HG02973 (cell line): ENCODE measurements at regions not wholly inside any gene's neighbourhood (a gene's known extent, or its start where the extent isn't known, plus 50 kb on each side); places are given as distances from the start of the nearest gene placed in this dataset.

Source experiments
- ATAC-seq: cut with Tn5 transposase; IDR thresholded peaks from one replicate; pipeline ENCODE4 v1.9.1; 2021; ENCODE audit warnings: moderate library complexity; ENCODE audit not compliant: unreplicated experiment

DNA sequence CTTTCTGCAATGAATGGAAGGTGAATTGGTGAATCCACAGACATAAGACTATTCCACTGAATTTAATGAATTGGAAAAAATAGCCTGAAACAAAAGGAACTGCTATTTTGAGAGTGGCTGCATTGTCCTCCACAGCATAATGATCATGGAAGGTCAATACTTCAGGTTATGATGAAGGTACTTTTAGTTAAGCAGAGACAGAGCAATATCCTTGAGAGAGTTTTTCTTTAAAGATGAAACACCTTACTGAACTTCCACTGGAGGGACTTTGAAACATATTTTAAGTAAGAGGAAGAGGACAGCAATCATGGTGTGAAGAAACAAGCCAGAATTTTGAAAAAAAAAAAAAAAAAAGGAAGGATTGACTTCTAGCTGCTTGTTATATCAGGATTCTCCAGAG lies 68.8 kb upstream of the DPP10 start:
- ATAC-seq: no peak

DNA sequence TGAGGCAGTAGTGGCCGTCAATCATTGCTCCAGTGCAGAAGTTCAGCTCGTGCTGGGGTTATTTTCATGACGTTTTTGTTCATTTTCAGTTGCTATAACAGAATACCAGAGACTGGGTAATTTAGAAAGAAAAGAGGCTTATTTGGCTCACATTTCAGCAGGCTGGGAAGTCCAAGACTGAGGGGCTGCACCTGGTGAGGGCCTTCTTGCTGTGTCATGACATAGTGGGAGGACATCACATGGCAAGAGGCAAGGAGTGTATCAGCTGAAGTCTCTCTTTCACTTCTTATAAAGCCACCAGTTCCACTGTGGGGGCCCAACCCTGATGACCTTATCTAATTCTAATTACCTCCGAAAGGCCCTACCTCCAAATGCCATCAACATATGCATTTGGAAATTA lies 58.0 kb upstream of the DPP10 start:
- ATAC-seq: no peak

DNA sequence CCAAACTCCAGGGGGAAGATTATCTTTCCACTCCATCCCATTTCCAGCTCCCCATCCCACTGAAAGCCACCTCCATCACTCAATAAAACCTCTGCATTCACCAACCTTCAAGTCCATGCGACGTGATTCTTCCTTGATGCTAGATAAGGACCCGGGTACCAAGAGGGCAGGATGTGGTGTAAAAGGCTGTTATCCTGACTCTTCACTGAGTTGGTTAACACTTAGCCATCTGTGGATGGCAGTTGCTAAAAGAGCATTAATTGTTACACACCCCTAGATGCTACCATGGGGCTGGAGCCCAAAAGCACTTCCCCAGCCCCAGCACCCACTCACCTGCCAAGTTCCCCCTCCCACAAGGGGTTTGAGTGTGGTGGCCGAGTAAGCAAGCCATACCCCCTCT lies 53.4 kb upstream of the DPP10 start:
- no peak for ATAC-seq
